HG03521 (cell line): ENCODE measurements at regions not wholly inside any gene's neighbourhood (a gene's known extent, or its start where the extent isn't known, plus 50 kb on each side); places are given as distances from the start of the nearest gene placed in this dataset.
"Not testable (repeated sequence)": the region's sequence is repeated elsewhere in the genome, so short reads cannot be mapped to it uniquely, and the experiment has no call there.

Source experiments
- ATAC-seq: cut with Tn5 transposase; IDR thresholded peaks from one replicate; pipeline ENCODE4 v1.9.1; 2021; ENCODE audit warnings: mild to moderate bottlenecking, moderate library complexity; ENCODE audit not compliant: unreplicated experiment

DNA sequence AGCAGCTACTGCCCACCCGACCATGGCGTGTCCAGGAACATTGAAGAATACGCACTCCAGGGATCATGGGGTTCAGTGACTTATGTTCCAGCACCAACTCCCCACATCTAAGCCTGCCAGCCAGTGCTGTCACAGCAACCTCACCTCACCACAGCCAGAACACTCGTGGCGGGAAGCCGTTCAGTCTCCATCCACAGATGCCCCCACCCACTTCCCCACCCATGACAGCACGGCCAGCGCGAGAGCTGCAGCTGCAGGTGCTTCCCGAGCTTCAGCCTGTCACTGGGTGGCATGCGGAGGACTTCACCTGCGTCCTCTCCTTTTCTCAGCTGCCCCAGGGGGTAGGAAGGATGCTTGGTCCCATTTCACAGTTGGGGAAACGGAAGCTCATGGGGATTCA lies 50.3 kb downstream of the RBFOX3 start:
- ATAC-seq: no peak

- ATAC-seq: no peak
Measured at GRCh38 chr17:79559111-79559887, 51.6 kb downstream of the RBFOX3 start.

- ATAC-seq: no peak
Measured at GRCh38 chr17:79558091-79558900, 52.6 kb downstream of the RBFOX3 start.

DNA sequence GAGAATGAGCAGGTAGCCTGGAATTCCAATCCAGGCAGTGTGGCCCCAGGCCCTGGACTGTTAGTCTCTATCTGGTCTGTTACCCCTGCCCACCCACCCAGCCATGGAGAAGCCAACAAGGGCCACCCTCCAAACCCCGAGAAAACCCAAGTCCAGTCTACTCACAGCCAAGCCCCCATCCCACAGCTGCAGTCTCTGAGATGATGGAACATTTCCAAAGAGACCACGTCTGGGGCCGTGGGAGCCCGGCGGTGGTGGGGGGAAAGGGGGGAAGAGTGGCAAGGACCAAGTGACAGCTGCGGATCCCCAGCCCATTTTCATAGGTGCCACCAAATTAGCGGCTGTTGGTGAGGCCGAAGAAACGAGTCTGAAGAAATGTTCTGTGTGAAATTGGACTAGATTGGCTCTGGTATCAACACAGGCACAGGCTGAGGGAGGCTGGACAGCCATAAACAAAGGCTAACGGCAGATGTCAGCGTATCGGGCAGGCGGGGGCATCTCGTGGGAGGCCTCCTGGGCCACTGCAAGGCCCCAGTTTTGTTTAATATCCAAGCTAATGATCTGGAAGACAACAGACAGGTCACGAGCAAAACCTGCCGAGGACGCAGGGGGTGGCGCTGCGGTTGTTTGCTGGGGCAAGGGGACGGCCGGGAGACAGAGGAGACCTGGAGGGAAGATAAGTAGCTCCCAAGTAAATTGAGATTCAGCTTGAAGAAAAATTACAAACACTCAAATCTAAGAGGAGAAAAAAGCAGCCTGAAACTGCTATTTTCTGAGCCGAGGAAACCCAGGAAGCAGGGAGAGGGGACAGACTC lies 53.4 kb downstream of the RBFOX3 start:
- ATAC-seq: no peak

GRCh38 chr17:79556271-79556670 lies 54.6 kb downstream of the RBFOX3 start:
- no peak for ATAC-seq

DNA sequence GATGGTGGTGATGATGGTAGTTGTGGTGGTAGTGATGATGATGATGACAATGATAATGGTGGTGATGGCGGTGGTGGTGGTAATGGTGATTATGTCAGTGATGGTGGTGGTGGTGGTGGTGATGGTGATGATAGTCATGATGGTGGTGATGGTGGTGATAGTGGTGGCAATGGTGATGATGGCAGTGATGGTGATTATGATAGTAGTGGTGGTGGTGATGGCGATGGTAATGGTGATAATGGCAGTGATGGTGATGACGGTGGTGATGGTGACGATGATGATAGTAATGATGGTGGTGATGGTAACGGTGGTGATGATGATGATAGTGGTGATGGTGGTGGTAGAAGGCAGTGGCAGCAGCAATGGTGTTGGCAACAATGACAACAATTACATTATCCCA lies 55.3 kb downstream of the RBFOX3 start:
- no peak for ATAC-seq

DNA sequence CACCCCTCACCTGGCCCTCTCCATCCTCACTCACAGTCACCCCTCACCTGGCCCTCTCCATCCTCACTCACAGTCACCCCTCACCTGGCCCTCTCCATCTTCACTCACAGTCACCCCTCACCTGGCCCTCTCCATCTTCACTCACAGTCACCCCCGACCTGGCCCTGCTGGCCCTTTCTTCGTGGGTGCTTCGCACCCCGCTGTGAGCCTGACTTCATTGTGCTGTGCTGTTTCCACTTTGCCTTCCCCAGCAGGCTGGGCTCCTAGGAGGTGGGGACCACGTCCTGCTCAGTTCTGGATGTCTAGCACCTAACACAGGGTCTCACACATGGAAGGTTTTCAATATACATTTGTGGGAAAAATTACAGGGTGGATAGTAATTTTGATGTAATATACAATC lies 56.5 kb downstream of the RBFOX3 start:
- ATAC-seq: not testable (repeated sequence)

DNA sequence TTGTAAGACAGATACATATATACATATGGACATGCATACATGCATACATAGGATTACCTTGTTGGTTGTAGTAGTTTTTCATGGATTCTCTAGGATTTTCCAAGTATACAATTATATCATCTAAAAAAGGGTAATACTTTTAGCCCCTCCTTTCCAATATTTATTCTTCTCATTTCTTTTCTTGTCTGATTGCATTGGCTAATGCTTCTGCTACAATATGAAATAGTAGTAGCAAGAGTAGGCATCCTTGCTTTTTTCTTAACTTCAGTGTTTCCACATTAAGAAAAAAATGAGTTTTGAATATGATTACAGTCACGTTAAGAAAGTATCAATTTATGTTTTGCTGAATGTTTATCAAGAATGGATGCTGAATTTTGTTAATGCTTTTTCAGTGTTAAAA lies 58.0 kb downstream of the RBFOX3 start:
- no peak for ATAC-seq

- no peak for ATAC-seq
Measured at GRCh38 chr17:79552405-79552804, 58.4 kb downstream of the RBFOX3 start.

- ATAC-seq: no peak
Measured at GRCh38 chr17:79549141-79549915, 61.5 kb downstream of the RBFOX3 start.

DNA sequence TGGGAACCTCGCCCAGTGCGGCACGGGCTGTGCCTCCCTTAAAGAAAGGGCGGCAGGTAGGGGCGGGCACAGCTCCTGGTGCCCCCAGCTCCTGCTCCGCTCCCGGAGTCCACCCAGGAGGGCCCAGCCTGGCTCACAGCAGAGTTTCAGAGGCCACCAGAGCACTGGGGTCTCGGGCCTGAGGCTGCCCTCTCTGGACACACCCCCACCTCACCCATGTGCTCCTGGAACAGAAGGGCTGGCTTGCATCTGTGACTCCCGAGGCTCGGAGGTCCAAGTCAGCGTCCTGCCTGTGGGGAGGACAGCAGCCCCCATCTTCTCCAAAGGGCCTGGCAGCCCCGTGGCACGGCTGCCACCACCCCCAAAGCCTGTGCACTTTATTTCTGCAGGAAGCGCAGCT lies 62.7 kb downstream of the RBFOX3 start:
- ATAC-seq: no peak

DNA sequence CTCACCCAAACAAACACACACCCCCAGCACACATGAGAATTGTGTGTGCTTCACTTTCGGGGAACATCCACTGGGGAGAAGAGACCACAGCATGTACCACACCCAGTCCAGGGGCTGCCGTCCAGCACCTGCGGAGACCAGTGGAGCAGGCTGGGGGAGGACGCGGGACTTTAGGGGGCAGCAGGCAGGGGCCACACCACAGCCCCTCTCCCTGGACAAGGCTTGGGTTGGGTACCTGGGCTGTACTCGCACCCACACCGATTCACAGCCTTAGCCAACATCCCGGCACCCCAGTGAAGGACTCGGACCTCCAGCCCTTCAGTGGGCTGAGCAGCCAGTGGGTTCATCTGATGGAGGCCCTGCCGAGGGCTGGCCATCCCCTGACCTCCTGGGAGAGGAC lies 63.3 kb downstream of the RBFOX3 start:
- no peak for ATAC-seq

DNA sequence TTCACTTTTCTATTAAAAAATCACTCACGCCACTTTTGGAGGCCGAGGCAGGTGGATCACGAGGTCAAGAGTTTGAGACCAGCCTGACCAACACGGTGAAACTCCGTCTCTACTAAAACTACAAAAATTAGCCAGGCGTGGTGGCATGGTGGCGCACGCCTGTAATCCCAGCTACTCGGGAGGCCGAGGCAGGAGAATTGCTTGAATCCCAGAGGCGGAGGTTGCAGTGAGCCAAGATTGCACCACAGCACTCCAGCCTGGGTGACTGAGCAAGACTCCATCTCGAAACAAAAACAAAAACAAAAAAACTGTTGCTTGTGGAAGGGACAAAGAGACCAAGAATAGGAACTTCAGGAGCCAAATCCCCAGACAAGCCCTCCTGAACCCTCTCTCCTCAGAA lies 63.7 kb downstream of the RBFOX3 start:
- not testable (repeated sequence) for ATAC-seq

DNA sequence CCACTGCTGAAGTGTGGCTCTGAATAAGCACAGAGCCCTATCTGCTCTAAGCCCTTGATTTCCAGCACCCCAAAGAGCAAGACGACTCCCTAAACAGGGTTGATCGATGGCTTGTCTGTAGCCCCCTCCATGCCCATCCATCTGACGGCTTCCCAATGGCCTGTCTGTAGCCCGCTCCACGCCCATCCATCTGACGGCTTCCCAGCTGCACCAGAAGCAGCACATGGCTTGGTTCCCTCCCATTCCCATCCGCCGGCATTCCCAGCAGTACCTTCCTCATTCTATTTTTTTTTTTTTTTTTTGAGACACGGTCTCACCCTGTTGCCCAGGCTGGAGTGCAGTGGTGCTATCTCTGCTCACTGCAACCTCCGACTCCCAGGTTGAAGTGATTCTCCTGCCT lies 64.5 kb downstream of the RBFOX3 start:
- no peak for ATAC-seq

DNA sequence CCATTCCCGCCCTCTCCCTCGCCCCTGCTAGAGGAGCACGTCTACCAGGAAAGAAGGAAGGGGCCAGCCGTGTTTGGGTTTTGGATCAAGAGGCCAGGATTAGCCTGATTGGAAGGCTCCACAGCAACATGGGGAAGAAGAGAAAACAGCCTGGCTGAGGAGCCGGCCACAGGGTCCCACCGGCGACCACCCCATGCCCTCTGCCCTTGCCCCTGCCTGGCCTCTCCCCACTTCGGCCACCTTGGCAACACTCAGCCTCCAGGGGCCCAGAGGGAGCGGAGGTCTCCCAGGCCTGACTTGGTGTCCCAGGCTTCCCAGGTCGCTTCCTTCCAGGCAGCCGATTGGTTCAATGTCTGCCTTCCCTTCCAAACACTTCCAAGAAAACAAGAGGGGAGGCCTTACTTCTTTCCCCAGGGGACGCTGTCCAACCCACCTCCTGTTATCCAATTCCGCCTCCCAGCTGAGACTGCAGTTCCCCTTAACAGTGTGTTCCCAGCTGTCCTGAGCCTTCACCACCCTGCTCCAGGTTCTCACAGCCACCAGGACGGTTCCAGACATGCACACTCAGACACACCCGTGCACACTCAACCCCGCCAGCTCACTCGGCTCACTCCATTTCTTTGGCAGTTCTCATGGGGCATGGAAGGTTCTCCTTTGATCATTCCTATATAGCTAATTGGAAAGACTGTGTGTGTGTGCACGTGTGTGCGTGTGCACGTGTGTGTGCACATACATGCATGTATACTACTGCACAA lies 65.4 kb downstream of the RBFOX3 start:
- no peak for ATAC-seq

GRCh38 chr17:79544142-79544914 lies 66.5 kb downstream of the RBFOX3 start:
- no peak for ATAC-seq

GRCh38 chr17:79543531-79543930 lies 67.3 kb downstream of the RBFOX3 start:
- ATAC-seq: no peak

- ATAC-seq: no peak
Measured at GRCh38 chr17:79542718-79543117, 68.1 kb downstream of the RBFOX3 start.
